ENCODE measurements at regions not wholly inside any gene's neighbourhood (a gene's known extent, or its start where the extent isn't known, plus 50 kb on each side); places are given as distances from the start of the nearest gene placed in this dataset.

DNA sequence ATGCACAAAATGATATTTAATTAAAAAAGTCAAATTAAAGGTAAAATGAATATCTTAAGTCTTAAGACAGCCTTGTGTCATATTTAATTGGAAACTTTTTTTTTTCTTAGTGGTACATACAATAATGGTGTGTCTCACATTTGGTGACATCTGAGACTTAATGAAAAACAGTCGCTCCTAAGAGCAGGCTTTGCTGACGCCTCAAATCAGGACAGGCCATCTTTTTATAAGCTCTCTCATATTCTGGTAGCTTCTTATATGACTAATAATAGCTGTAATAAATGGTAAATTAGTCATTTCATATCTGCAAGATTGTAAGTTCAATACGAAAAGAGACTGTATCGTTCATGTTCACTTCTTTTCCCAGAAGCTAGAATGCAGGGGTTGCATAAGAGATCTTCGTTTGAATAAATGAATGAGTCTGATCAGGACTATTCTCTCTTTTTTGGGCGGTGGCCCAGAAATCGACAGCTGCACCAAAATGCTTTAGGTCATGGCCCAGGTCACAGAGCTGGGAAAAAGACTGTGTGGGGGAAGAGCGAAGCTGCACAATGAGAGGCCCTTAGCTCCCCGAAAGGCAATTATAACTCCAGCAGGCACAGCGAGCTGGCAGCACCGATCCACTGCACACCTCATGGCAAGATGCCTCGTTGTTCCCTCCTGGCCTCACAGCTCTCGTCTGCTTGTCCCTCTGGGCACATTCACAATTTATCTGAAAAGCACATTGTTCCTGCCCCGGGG is 69.4 kb downstream of the NRN1 start:
- Histone ChIP-seq H3K27ac (no peak overlapping the region), H3K4me3 (no peak overlapping the region)
- TF ChIP-seq, protein P1, sequence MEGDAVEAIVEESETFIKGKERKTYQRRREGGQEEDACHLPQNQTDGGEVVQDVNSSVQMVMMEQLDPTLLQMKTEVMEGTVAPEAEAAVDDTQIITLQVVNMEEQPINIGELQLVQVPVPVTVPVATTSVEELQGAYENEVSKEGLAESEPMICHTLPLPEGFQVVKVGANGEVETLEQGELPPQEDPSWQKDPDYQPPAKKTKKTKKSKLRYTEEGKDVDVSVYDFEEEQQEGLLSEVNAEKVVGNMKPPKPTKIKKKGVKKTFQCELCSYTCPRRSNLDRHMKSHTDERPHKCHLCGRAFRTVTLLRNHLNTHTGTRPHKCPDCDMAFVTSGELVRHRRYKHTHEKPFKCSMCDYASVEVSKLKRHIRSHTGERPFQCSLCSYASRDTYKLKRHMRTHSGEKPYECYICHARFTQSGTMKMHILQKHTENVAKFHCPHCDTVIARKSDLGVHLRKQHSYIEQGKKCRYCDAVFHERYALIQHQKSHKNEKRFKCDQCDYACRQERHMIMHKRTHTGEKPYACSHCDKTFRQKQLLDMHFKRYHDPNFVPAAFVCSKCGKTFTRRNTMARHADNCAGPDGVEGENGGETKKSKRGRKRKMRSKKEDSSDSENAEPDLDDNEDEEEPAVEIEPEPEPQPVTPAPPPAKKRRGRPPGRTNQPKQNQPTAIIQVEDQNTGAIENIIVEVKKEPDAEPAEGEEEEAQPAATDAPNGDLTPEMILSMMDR (IDR thresholded peaks at IDR 0.05): no peak
- DNase-seq (ENCODE audit: low spot score): no peak

DNA sequence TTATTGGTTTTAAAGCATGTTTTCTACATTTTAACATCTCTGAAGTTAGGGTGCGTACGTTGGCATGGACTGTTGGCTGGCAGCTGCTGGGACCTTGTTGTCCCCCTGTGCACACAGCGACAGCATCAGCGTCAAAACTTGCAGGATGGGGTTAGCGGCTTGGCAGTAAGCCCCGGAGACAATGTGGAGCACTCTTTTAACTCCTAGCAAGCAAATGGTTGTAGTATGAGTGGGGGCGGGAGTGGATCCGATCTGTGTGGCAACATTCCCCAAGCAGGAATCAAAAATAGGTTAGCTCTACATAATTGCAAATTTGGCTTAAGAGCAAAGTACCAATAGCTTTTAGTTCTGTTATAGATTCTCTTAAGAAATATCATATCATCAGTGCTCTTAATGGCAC is 70.1 kb downstream of the NRN1 start:
- H3K27ac ChIP-seq: no peak overlapping the region
- TF ChIP-seq, protein P1 (IDR thresholded peaks at IDR 0.05): no peak
- no peak for DNase-seq (ENCODE audit: low spot score)
- no peak overlapping the region for H3K4me3 ChIP-seq

DNA sequence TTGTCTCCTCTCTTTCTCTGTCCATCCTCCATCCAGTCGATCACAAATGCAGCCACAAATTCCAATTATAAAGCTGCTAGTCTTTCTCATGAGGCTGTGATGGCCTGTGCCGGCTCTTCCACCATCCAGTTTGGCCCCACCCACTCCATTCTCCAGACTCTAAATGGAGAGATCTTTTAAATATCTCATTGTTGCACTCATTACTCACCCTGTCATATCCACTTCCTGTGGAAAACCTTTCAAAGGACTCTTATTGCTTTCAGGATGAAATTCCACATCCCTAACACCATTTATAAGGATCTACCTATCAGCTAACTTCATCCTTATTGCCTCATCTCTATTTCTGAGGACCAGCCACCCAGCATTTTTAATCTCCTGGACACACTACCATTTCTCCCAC is 70.6 kb downstream of the NRN1 start:
- no peak for DNase-seq (ENCODE audit: low spot score)
- H3K27ac ChIP-seq: no peak overlapping the region
- H3K4me3 ChIP-seq: no peak overlapping the region
- TF ChIP-seq, protein P1 (IDR thresholded peaks at IDR 0.05): no peak

GRCh38 chr6:5930968-5931367 is 75.8 kb downstream of the NRN1 start:
- TF ChIP-seq, protein P1 (IDR thresholded peaks at IDR 0.05): no peak
- Histone ChIP-seq H3K27ac (no peak overlapping the region), H3K4me3 (no peak overlapping the region)
- no peak for DNase-seq (ENCODE audit: low spot score)

DNA sequence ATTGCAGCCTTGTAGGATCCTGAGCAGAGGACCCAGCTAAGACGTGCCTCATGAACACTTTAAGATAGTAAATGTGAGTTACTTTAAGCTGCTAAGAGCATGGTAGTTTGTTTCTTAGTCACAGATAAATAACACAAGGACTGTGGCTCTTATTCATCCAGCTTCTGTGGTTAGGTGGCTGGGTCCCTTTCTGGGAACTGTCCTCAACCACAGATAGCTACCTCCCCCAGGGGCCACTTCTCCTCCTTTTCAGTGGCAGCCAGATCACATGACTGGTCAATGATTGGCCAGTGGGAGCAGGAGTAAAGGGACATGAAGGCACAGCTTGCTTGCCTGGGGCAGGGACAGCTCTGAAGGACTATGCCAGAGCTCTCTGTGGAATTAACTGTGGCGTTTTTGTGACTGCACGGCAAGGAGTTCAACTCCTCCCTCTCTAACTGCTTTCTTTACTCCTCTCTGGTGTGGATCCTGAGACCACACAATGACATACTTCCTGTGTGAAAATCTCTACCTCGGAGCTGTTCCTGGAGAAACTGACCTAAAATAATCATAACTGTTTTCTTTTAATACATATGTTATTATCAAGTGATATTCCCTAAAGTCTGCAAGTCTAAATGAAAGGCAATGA is 76.5 kb downstream of the NRN1 start:
- TF ChIP-seq, protein P1 (IDR thresholded peaks at IDR 0.05): no peak
- no peak overlapping the region for H3K27ac ChIP-seq
- no peak overlapping the region for H3K4me3 ChIP-seq
- no peak for DNase-seq (ENCODE audit: low spot score)

DNA sequence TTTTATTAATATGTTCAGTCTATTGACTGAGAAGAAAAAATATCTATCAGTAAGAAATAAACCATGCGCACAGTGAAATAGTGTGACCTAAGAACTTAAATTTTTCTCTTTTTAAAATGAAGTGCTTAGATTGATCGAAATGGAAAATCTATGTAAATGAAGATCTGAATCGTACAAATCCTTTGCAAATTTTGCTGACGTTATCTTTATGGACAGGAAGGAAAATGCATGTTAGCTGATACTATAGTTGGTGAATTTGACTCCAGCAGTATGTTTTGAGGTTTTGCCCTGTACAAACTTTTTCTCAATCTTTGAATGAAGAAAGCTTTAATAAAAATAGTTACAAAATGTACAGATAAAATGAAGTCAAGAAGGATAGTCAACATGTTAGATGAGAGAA is 82.9 kb downstream of the NRN1 start:
- TF ChIP-seq, protein P1 (IDR thresholded peaks at IDR 0.05): no peak

GRCh38 chr6:5922230-5922629 is 84.5 kb downstream of the NRN1 start:
- Histone ChIP-seq H3K27ac (no peak overlapping the region), H3K4me3 (no peak overlapping the region)
- TF ChIP-seq, protein P1 (IDR thresholded peaks at IDR 0.05): no peak
- DNase-seq (ENCODE audit: low spot score): no peak

More for the DNA sequence above, 82.9 kb downstream of the NRN1 start:
- DNase-seq (ENCODE audit: low spot score): no peak
- no peak overlapping the region for H3K4me3 ChIP-seq
- no peak overlapping the region for H3K27ac ChIP-seq
